ENCODE measurements at regions not wholly inside any gene's neighbourhood (a gene's known extent, or its start where the extent isn't known, plus 50 kb on each side); places are given as distances from the start of the nearest gene placed in this dataset.

GRCh38 chr11:110958216-110958615 lies 246.0 kb upstream of the ARHGAP20 start:
- no peak for TF ChIP-seq CTCF (IDR thresholded peaks at IDR 0.05; ENCODE audit: extremely low read depth, insufficient read depth, missing control alignments)
- DNase-seq (ENCODE audit: low spot score): no peak
- in situ Hi-C loops (cut with MboI; ENCODE audit: low pct_unique_long_range_greater_than_20kb, low sequenced_read_pairs, unreplicated experiment): no loop called here

GRCh38 chr11:110955776-110956175 lies 243.5 kb upstream of the ARHGAP20 start:
- TF ChIP-seq CTCF (IDR thresholded peaks at IDR 0.05; ENCODE audit: extremely low read depth, insufficient read depth, missing control alignments): no peak
- no peak for DNase-seq (ENCODE audit: low spot score)
- in situ Hi-C loops (cut with MboI; ENCODE audit: low pct_unique_long_range_greater_than_20kb, low sequenced_read_pairs, unreplicated experiment): no loop called here

- in situ Hi-C loops (cut with MboI; ENCODE audit: low pct_unique_long_range_greater_than_20kb, low sequenced_read_pairs, unreplicated experiment): no loop called here
- TF ChIP-seq CTCF (IDR thresholded peaks at IDR 0.05; ENCODE audit: extremely low read depth, insufficient read depth, missing control alignments): no peak
- no peak for DNase-seq (ENCODE audit: low spot score)
Observed at GRCh38 chr11:110951950-110952503, 239.8 kb upstream of the ARHGAP20 start.

GRCh38 chr11:110951037-110951949 lies 239.1 kb upstream of the ARHGAP20 start:
- in situ Hi-C loops (cut with MboI; ENCODE audit: low pct_unique_long_range_greater_than_20kb, low sequenced_read_pairs, unreplicated experiment): no loop called here
- no peak for DNase-seq (ENCODE audit: low spot score)
- no peak for TF ChIP-seq CTCF (IDR thresholded peaks at IDR 0.05; ENCODE audit: extremely low read depth, insufficient read depth, missing control alignments)

- DNase-seq (ENCODE audit: low spot score): no peak
- TF ChIP-seq CTCF (IDR thresholded peaks at IDR 0.05; ENCODE audit: extremely low read depth, insufficient read depth, missing control alignments): no peak
- in situ Hi-C loops (cut with MboI; ENCODE audit: low pct_unique_long_range_greater_than_20kb, low sequenced_read_pairs, unreplicated experiment): no loop called here
Observed at GRCh38 chr11:110948112-110948511, 235.9 kb upstream of the ARHGAP20 start.

- DNase-seq (ENCODE audit: low spot score): no peak
- no peak for TF ChIP-seq CTCF (IDR thresholded peaks at IDR 0.05; ENCODE audit: extremely low read depth, insufficient read depth, missing control alignments)
- in situ Hi-C loops (cut with MboI; ENCODE audit: low pct_unique_long_range_greater_than_20kb, low sequenced_read_pairs, unreplicated experiment): no loop called here
Observed at GRCh38 chr11:110947096-110947495, 234.9 kb upstream of the ARHGAP20 start.
